ENCODE measurements at regions not wholly inside any gene's neighbourhood (a gene's known extent, or its start where the extent isn't known, plus 50 kb on each side); places are given as distances from the start of the nearest gene placed in this dataset.

GRCh38 chr4:143055997-143056396, 128.7 kb upstream of the USP38 start:
- TF ChIP-seq RARB (CRISPR knock-in tag; IDR thresholded peaks at IDR 0.05) (no peak), CREB5 (CRISPR knock-in tag; IDR thresholded peaks at IDR 0.05; ENCODE audit: low read depth) (no peak), PATZ1 (CRISPR knock-in tag; IDR thresholded peaks at IDR 0.05; ENCODE audit: borderline replicate concordance) (no peak), ISL1 (CRISPR knock-in tag; IDR thresholded peaks at IDR 0.05) (no peak), ESRRG (CRISPR knock-in tag; IDR thresholded peaks at IDR 0.05) (no peak), POU6F1 (CRISPR knock-in tag; IDR thresholded peaks at IDR 0.05; ENCODE audit: borderline replicate concordance, low read depth) (no peak), GLIS3 (CRISPR knock-in tag; IDR thresholded peaks at IDR 0.05) (no peak), TCF4 (CRISPR knock-in tag; IDR thresholded peaks at IDR 0.05; ENCODE audit: borderline replicate concordance) (no peak), OSR1 (CRISPR knock-in tag; IDR thresholded peaks at IDR 0.05) (no peak), PPARA (CRISPR knock-in tag; IDR thresholded peaks at IDR 0.05; ENCODE audit: borderline replicate concordance) (no peak), ARNTL (CRISPR knock-in tag; IDR thresholded peaks at IDR 0.05; ENCODE audit: borderline replicate concordance, low read depth) (no peak)

Measured in SK-N-SH treated with all-trans-retinoic acid at 6 μM for 48 hours (cell line).